Parathyroid adenoma (tissue), 2 donors: ENCODE measurements at regions not wholly inside any gene's neighbourhood (a gene's known extent, or its start where the extent isn't known, plus 50 kb on each side); places are given as distances from the start of the nearest gene placed in this dataset.
"Not testable (repeated sequence)": the region's sequence is repeated elsewhere in the genome, so short reads cannot be mapped to it uniquely, and the experiment has no call there.

Source experiments
- H2AFZ ChIP-seq: fragments of 300-600 bp; sonication (generic); one replicate; pipeline ENCODE4 v1.7.0; 2017; ENCODE audit warnings: antibody characterized with exemption, mild to moderate bottlenecking
- H3K27ac ChIP-seq: fragments of 300-600 bp; sonication (generic); one replicate; pipeline ENCODE4 v1.7.0; 2017
- H3K27me3 ChIP-seq: fragments of 300-600 bp; sonication (generic); one replicate; pipeline ENCODE4 v1.7.0; 2017; ENCODE audit warnings: low read length; ENCODE audit not compliant: control insufficient read depth, insufficient read depth
- H3K36me3 ChIP-seq: fragments of 300-600 bp; sonication (generic); one replicate; pipeline ENCODE4 v1.7.0; 2017; ENCODE audit warnings: low read length; ENCODE audit not compliant: control insufficient read depth, insufficient read depth
- H3K4me1 ChIP-seq: fragments of 300-600 bp; sonication (generic); one replicate; pipeline ENCODE4 v1.7.0; 2017; ENCODE audit warnings: control low read depth
- H3K4me2 ChIP-seq: fragments of 300-600 bp; sonication (generic); one replicate; pipeline ENCODE4 v1.7.0; 2017; ENCODE audit warnings: low read length
- H3K4me3 ChIP-seq: fragments of 300-600 bp; sonication (generic); one replicate; pipeline ENCODE4 v1.7.0; 2017; ENCODE audit warnings: low read depth, low read length
- H3K79me2 ChIP-seq: fragments of 300-600 bp; sonication (generic); one replicate; pipeline ENCODE4 v1.7.0; 2017; ENCODE audit warnings: control low read depth
- H3K9ac ChIP-seq: fragments of 300-600 bp; sonication (generic); one replicate; pipeline ENCODE4 v1.7.0; 2017; ENCODE audit warnings: mild to moderate bottlenecking
- H3K9me3 ChIP-seq: fragments of 300-600 bp; sonication (generic); one replicate; pipeline ENCODE4 v1.7.0; 2017; ENCODE audit warnings: low read length; ENCODE audit not compliant: control insufficient read depth
- TF ChIP-seq, protein P1 (sequence below): fragments of 300-600 bp; sonication (generic); IDR thresholded peaks from one replicate; pipeline ENCODE4 v1.7.0; 2017; ENCODE audit warnings: antibody characterized with exemption, mild to moderate bottlenecking
- donor health status: primary hyperparathyroidism.

DNA sequence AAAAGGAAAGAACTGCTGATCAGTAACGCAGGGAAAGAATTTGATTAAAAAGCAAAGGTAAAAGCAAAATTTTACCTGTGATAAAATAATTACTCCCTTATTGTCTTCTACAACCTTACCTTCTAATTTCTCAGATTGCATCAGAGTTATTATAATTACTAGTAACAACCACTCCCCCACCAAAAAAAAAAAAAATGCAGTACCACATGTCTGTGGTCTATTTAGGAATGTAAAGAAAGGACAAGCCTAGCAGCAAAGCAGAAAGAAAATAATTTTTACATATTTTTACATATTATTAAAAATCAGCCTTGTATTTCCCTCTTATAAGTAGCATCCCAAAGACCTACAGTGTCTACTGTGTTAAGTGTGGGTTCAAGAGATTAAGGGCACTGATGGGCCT, 430.4 kb downstream of the TFEC start:
- TF ChIP-seq, protein P1, sequence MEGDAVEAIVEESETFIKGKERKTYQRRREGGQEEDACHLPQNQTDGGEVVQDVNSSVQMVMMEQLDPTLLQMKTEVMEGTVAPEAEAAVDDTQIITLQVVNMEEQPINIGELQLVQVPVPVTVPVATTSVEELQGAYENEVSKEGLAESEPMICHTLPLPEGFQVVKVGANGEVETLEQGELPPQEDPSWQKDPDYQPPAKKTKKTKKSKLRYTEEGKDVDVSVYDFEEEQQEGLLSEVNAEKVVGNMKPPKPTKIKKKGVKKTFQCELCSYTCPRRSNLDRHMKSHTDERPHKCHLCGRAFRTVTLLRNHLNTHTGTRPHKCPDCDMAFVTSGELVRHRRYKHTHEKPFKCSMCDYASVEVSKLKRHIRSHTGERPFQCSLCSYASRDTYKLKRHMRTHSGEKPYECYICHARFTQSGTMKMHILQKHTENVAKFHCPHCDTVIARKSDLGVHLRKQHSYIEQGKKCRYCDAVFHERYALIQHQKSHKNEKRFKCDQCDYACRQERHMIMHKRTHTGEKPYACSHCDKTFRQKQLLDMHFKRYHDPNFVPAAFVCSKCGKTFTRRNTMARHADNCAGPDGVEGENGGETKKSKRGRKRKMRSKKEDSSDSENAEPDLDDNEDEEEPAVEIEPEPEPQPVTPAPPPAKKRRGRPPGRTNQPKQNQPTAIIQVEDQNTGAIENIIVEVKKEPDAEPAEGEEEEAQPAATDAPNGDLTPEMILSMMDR, result no peak
- H2AFZ ChIP-seq, result no peak overlapping the region
- H3K4me3 ChIP-seq, result no peak overlapping the region
- no peaks in the 10 kb centered on the region for H3K36me3 ChIP-seq
- H3K9me3 ChIP-seq, result no peaks in the 10 kb centered on the region
- no peak overlapping the region for H3K4me2 ChIP-seq
- H3K27ac ChIP-seq, result no peak overlapping the region
- no peaks in the 10 kb centered on the region for H3K79me2 ChIP-seq
- H3K4me1 ChIP-seq, result no peaks in the 10 kb centered on the region
- H3K27me3 ChIP-seq, result no peaks in the 10 kb centered on the region
- H3K9ac ChIP-seq, result no peak overlapping the region

DNA sequence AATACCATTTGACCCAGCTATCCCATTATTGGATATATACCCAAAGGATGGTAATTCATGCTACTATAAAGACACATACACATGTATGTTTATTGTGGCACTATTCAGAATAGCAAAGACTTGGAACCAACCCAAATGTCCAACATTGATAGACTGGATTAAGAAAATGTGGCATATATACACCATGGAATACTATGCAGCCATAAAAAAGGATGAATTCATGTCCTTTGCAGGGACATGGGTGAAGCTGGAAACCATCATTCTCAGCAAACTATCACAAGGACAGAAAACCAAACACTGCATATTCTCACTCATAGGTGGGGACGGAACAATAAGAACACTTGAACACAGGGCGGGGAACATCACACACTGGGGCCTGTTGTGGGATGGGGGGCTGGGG, 431.4 kb downstream of the TFEC start:
- H3K36me3 ChIP-seq, H3K9me3 ChIP-seq, H3K79me2 ChIP-seq, H3K4me3 ChIP-seq, H3K27me3 ChIP-seq, H3K4me2 ChIP-seq, H2AFZ ChIP-seq, H3K27ac ChIP-seq, H3K4me1 ChIP-seq, H3K9ac ChIP-seq: not testable (repeated sequence)

DNA sequence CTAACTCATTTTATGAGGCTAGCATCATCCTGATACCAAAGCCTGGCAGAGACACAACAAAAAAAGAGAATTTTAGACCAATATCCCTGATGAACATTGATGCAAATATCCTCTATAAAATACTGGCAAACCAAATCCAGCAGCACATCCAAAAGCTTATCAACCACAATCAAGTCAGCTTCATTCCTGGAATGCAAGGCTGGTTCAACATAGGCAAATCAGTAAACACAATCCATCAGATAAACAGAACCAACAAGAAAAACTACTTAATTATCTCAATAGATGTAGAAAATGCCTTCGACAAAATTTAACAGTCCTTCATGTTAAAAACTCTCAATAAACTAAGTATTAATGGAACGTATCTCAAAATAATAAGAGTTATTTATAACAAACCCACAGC, 433.3 kb downstream of the TFEC start:
- H3K4me1 ChIP-seq, H3K9ac ChIP-seq, H3K4me3 ChIP-seq, H2AFZ ChIP-seq, H3K9me3 ChIP-seq, H3K4me2 ChIP-seq, H3K36me3 ChIP-seq, H3K27me3 ChIP-seq, H3K27ac ChIP-seq, H3K79me2 ChIP-seq: not testable (repeated sequence)

DNA sequence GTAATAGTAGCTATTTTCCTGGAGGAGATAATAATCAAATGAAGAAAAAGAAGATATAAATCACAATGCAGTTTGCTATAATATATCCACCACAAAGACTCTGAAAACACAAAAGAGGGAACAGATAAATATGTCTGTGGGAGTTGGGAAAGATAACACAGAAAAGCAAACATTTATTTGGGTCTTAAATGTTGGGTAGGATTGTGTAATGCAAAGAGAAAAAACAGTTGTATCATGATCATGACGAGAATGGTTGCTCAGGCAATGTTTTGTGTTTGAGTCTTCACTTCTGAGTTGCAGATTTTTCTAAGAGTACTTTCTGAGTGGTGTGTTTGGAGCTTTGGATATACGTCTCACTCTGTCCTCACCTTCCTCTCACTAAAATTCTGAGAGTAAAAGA, 437.5 kb downstream of the TFEC start:
- H3K4me1 ChIP-seq, result no peaks in the 10 kb centered on the region
- no peak overlapping the region for H3K9ac ChIP-seq
- H2AFZ ChIP-seq, result no peak overlapping the region
- no peak overlapping the region for H3K4me2 ChIP-seq
- TF ChIP-seq, protein P1, result no peak
- H3K4me3 ChIP-seq, result no peak overlapping the region
- H3K27me3 ChIP-seq, result no peaks in the 10 kb centered on the region
- no peaks in the 10 kb centered on the region for H3K79me2 ChIP-seq
- no peak overlapping the region for H3K27ac ChIP-seq
- H3K36me3 ChIP-seq, result no peaks in the 10 kb centered on the region
- no peaks in the 10 kb centered on the region for H3K9me3 ChIP-seq

DNA sequence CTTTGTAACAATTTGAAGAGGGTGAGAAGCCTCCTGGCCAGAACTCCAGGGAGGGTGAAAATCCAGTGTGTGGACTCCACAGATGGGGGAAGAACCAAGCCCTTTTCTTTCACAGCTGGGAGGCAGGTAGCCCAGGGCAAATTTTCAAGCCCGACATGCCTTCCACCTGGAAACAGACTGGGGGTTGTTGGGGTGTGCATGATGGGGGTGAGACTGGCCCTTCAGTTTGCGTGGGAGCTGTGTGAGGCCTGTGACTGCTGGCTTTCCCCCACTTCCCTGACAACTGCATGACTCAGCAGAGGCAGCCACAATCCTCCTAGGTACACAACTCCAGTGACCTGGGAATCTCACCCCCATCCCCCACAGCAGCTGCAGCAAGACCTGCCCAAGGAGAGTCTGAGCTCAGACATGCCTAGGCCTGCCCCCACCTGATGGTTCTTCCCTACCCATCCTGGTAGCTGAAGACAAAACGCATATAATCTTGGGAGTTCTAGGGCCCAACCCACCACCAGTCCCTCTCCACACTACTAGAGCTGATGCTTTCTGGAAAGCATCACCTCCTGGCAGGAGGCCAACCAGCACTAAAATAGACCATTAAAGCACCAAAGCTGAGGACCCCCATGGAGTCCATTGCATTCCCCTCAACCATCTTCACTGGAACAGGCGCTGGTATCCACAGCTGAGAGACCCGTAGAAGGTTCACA, 445.4 kb downstream of the TFEC start:
- no peak overlapping the region for H3K27ac ChIP-seq
- H3K9me3 ChIP-seq, result no peaks in the 10 kb centered on the region
- no peak overlapping the region for H2AFZ ChIP-seq
- no peaks in the 10 kb centered on the region for H3K36me3 ChIP-seq
- no peak overlapping the region for H3K4me2 ChIP-seq
- H3K9ac ChIP-seq, result no peak overlapping the region
- H3K4me3 ChIP-seq, result no peak overlapping the region
- no peaks in the 10 kb centered on the region for H3K4me1 ChIP-seq
- TF ChIP-seq, protein P1, result no peak
- no peaks in the 10 kb centered on the region for H3K27me3 ChIP-seq
- H3K79me2 ChIP-seq, result no peaks in the 10 kb centered on the region

DNA sequence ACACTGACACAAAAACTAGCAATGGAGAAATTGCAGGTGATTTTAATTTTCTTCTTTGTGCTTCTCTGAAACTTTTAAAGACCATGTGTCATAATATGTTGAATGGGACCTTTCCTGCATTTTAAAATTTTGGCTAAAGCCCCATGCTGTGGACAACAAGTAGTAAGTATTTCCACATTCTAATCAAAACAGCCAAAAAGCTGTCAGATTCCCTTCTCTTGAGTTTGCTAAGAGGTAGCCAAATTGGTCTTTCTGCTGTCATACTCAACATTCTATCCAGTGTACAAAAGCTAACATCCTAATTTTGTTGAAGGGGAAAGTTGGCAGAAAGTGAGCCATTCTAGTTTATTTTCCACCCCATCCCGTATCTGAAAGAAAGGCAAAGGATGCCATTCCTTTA, 447.6 kb downstream of the TFEC start:
- Histone ChIP-seq H3K36me3 (no peaks in the 10 kb centered on the region), H3K27me3 (no peaks in the 10 kb centered on the region), H3K4me1 (no peaks in the 10 kb centered on the region), H3K27ac (no peak overlapping the region), H3K9me3 (no peaks in the 10 kb centered on the region), H2AFZ (no peak overlapping the region), H3K9ac (no peak overlapping the region), H3K4me3 (no peak overlapping the region), H3K79me2 (no peaks in the 10 kb centered on the region), H3K4me2 (no peak overlapping the region)
- TF ChIP-seq, protein P1, result no peak
